Hypothalamus (tissue), 51 donors: ENCODE measurements at regions not wholly inside any gene's neighbourhood (a gene's known extent, or its start where the extent isn't known, plus 50 kb on each side); places are given as distances from the start of the nearest gene placed in this dataset.
"Not testable (repeated sequence)": the region's sequence is repeated elsewhere in the genome, so short reads cannot be mapped to it uniquely, and the experiment has no call there.

Experiments used
- DNase-seq, 51 donors: peaks; one replicate each; lab custom pipeline; 2025; lab: John Stamatoyannopoulos, UW

DNA sequence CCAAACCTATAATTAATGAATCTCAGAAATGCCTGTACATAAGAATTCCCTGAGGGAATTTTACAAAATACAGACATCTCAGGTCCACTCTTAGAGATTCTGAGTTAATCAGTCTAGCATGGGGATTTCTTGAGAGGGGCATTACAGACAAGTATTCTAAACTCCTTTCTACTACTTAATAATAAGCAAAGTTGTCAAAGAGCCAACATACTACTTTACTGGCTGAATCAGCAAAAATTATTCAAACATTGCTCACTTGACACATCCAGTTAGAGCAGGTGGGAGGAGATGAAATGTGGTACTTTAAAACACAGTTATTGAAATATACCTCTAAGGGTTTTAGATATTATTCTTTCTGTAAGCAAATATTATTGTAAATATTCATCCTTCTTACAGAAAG, 1164.7 kb downstream of the CDY2B start:
- DNase-seq: no peak

DNA sequence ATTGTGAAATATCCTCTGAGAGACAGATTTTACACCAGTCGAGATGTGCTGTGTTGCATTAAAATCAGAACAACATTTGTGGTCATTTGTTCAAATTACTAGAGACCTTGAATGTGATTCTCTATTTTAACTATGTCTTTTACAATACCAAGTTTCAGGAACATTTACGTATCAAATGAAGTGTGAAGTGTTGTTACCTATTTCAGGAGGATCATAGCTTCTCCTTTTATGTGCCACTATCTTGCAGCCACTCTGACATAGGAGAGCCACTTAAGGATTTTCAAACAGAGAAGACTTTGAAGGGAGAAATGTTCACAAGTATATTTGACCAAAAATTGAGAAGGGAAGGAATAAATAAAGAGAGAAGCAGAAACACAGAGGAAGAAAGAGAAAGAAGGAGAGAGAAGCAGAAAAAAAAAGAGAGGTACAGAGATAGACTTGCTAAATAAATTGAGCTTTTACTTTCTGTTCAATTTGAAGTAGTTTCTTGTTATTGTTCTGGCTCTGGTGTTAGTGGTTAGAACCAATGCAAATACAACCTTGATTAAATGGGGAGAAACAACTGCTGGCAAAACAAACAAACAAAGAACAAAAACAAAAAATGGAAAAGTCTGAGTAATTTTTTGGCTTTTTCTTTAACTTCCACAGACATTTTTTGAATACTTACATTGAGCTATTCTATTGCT, 1206.8 kb downstream of the CDY2B start:
- no peak for DNase-seq

DNA sequence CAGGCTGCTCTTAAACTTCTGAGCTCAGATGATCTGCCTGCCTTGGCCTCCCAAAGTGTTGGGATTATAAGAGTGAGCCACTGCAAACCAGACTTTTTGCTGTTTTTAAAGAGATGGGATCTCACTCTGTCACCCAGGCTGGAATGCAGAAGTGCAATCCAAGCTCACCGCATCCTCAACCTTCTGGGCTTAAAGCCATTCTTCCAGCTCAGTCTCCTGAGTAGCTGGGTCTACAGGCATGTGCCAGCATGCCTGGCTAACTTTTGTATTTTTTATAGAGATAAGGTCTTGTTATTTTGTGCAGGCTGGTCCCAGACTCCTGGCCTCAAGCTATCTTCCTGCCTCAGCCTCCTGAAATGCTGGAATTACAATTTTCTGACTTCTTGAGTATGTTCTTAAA, 1211.6 kb downstream of the CDY2B start:
- DNase-seq: no peak

DNA sequence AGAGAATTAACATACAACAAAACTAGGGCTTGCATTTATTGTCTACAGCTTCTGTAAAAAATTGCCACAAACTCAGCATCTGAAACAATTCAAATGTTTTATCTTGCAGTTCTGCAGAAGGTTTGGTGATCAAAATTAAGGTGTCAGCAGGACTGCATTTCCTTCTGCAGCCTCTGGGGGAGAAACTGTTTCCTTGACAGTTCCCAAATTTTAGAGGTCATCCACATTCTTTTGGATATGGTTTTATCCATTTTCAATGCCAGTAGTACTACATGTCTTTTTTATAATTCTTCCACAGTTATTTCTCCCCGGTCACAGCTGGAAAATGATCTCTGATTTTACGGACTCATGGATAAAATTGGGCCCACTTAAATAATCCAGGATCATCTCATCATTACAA, 1217.3 kb downstream of the CDY2B start:
- no peak for DNase-seq

DNA sequence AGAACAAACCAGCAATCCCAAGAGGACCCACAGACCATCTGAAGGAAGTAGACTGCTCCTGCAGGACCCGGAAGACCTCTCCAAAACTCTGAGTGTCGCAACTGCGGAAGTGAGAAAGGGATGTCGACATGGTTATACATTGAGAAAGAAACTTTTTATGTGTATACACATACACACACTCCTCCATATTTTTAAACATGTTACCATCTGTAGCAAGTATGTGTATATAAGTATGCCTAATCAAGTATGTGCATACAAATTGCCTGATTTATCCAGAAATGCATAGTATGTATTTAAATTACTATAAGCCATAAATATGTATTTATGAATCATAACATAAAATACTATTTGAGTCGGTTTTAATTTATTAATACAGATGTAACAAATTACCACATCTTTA, 1220.7 kb downstream of the CDY2B start:
- DNase-seq: no peak

DNA sequence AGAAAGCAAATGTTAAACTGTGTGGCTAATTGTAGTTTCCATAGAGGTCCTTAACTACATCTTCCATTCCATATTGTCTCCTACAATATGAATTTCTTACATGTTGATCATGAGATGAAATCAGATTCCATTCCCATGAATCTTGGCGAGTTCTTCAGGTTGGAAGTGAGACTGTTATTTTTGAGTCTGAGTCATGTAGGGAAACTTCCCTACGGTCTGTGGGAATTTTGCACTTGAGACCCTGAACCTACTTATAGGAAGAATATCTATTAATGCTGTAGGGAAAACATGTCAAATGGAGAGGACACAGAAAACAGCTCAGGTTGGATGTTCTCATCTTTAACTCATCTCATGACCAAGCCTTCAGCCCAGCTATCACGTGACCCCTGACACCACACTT, 1226.0 kb downstream of the CDY2B start:
- no peak for DNase-seq

DNA sequence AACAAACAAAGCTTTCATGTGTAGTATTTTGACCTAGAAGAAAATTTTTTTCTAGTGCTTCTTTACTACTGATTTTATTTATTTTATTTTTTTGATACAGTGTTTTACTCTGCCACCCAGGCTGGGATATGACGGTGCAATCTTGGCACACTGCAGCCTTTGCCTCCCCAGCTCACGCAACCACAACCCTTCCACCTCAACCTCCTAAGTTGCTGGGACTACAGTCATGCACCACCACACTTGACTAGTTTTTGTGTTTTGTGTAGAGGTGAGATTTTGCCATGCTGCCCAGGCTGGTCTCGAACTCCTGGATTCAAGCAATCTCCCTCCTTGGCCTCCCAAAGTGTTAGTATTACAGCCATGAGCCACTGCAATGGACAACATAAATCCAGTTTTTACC, 1234.0 kb downstream of the CDY2B start:
- no peak for DNase-seq

DNA sequence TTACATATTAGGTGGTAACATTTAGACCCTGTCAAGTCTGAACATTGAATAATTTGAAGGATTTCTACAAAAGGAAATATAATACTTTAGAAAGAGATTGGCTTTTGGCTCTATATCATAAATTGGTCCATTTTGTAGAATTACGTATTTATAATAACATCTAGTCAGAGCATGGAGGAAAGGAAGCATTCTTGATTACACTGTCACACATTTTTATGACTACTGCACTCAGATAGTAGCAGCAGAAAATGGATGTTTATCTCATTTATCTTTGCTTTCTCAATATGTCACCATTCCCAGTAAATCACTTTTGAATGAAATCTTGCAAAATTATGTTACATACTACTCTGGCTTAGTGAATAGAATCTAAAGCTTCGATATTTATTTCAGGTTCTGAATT, 1234.6 kb downstream of the CDY2B start:
- no peak for DNase-seq

DNA sequence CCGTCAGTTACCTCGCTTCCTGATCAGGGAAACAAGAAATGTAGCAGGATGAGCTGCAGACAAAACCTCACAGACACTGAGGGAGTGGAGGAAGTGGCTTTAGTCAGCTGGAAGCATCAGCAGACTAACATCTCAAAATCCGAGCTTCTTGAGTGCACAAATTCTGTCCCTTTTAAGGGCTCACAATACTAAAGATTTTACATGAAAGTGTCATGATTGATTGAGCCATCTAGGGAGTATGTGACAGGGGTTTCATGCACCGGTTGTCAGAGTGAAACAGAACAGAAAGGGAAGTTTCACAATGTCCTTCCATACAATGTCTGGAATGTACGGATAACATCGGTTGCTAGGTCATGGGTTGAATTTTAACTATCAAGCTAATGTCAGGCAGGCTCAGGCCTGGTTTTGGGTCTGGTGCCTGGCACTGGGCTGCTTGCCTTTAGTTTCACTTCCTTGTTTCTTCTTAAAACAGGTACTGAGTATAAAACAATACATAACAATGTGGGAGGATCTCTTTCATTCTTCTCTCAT, 1235.7 kb downstream of the CDY2B start:
- DNase-seq: no peak

DNA sequence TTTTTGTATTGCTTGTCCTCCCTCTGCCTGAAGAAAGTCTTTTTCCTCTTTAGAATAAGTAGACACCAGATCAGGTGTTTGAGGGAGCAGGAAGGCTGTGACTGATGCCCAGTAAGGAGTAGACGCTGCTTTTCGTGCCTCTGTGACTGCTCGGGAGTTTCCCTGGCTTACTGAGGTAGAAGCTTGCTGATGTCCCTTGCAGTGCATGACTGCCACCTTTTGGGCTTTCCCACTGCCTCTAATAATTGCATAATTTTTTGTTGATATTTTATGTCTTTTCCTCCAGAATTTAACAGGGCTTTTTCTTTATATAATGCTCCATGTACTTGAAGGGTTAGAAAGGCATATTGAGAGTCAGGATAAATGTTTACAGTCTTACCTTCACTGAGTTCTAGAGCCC, 1240.2 kb downstream of the CDY2B start:
- peak in 10 of 51 donors; percentile 0 to 5 (median 0) for DNase-seq

DNA sequence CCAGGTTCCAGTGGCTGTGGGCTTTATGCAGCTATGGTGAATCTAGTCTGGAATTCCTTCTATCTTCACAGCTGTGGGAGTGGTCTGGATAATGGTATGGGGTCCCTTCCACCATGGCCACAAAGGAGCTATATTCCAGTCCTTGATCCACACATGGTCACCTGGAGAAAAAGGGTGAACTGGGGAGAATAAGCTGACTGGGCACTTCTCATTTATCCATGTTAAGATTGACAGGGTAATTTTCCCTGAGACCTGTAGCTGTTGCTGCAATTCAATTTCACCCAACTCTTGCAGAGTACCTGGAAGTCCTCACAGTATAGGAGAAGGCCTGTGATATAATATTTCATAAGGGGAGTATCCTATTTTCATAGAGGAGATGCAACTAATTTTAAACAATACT, 1241.3 kb downstream of the CDY2B start:
- not testable (repeated sequence) for DNase-seq

DNA sequence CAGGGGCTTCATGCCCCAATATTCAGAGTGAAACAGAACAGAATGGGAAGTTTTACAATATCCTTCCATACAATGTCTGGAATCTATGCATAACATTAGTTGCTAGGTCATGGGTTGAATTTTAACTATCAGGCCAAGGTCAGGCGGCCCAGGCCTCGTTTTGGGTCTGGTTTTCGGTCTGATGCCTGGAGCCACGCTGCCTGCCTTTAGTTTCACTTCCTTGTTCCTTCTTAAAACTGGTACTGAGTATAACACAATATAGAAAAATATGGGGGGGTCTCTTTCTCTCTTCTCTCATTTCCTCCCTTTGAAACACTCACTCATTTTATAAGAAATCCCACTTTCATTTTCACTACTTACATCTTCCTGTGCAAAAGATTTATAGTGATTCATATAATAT, 1243.8 kb downstream of the CDY2B start:
- peak in 1 of 51 donors; percentile 0 for DNase-seq

DNA sequence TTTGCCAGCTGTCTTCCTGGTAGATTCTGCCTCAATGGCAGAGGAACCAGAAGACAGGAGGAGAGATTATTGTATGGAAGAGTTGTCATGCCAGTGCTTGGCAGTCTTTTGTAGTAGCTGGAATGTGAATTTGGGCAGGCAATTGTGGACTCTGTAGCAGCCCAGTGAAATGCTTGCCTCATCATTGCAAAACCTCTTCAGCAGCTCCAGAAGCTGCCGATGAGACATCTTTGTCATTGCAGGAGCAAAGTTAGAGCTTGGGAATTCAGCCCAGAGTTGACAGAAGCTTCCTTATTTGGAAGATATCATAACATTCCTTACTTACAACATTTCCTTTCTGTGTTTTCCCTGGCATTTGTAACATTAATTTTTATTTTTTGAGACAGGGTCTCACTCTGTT, 1250.9 kb downstream of the CDY2B start:
- no peak for DNase-seq

DNA sequence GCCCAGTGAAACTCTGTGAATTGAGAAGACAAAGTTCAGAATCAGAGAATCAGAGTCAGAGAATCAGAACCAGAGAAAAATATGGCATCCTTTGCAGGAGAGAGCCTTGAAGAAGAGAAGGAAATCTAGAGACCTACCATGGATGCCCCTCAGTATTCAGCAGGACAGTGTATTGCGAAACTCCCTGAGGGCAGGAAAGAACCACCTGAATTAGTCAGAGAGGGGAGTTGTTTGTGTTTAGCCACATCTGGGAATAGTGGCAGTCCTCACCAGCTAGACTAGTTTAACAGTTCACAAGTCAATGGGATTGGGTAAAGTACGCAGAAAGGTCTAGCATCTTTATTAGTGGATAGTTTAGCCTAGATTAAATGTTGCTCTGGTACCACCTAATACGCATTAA, 1252.9 kb downstream of the CDY2B start:
- DNase-seq: no peak

DNA sequence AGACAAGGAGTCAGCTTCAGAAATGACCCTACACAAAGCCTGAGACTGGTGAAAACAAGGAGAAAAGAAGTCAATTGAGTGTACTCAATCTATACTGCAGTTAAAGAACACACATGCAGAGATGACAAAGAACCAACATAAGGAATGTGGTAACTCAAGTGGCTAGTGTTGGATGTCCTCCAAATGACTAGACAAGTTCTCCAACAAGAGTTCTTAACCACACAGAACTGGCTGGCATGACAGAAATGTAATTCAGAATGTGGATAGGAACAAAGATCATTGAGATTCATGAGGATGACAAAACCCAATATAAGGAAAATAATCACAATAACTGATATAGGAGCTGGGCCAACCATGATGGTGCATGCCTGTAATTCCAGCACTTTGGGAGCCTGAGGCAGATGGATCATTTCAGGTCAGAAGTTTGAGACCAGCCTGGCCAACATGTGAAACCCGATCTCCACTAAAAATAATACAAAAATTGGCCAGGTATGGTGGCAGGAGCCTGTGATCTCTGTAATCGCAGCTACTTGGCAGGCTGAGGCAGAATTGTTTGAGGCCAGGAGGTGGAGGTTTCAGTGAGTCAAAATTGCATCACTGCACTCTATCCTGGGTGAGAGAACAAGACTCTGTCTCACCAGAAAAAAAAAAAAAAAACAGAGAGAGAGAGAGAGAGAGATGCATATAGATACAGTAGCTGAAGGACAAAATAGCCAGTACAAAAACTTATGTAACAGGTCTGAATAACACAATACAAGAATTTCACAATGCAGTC, 1263.6 kb downstream of the CDY2B start:
- DNase-seq: no peak

DNA sequence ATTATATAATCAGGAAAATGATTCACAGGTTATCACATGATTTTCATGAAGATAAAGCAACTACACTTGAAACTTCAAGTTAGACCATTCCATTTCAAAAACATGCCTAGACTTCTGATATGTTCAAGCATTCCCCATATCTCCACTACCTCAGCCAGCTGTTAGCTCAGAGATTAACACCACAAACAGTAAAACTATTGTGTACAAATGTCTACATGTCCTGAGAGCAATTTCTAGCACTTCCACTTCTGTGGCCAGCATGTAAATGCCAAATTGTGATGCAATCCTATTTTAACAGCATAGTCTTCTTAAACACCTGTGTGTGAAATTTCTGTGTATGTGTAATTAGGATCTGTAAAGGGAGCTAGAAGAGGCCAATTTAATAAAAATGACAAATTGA, 1271.3 kb downstream of the CDY2B start:
- DNase-seq: no peak

DNA sequence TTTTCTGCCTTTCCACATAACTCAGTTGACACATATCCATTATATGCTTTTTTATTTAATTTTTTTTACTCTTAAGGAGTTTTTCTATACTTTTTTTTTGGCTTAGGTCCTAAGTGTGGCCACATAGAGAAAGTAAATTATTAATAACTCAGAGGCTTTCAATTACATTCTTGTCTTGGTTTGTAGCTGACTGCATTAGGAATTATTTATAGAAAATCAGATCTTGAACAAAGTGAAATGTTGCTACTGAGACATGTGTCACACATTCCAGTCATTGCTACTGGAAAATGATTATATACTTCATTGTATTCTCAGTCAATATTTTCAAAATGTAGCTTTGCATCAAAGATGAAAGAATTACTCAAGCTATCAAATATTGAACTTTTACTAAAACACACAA, 1277.9 kb downstream of the CDY2B start:
- DNase-seq: no peak

DNA sequence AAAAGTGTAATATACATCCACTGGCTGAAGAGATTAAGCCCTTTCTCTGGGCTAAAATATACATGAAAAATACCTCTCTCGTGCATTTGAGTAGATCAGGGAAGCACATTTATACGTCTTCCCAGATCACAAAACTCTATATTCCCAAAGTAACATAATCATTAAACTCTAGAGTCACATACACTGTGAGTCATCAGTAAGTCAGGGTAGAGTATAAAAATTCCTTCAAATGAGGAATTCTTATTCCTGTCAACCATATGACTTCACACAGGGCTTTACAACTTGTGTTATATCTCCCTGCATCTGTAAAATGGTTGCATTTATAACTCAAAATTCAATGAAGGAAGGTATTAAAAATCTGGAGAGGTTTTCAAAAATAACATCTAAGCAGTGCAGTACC, 1278.4 kb downstream of the CDY2B start:
- DNase-seq: no peak

DNA sequence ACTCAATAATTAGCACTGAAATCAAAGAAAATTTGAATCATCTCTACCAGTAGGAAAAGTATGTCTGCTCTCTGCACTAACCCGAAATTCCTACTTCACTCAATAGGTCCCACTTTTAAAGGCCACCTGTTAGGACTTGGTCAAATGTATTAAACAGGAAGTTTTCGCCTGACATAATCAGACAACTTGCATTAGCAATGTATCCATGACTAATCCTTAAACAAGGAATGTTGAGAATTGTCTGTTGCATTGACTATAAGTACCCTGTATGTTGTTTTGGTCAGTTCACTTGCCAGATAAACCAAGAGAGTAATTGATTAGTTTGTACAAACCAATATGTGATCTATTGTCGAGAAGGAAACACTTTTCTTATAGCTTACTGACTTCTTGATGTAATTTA, 1308.0 kb downstream of the CDY2B start:
- no peak for DNase-seq

DNA sequence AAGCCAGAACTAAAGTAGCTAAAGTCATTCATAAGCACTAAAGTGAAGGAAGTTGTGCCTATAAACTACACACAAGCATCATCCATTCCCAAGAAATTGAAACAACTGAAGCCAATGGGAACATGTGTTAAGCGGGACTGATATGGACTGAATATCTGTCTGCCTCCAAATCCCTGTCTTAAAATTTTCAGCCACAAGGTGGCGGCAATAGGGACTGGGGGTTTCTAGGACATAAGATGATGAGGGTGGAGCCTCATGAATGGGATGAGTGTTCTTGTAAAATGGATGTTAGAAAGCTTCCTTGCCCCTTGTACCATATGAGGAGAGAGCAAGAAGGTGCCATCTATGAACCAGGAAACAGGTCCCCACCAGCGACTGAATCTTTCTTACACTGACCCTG, 1317.5 kb downstream of the CDY2B start:
- no peak for DNase-seq

DNA sequence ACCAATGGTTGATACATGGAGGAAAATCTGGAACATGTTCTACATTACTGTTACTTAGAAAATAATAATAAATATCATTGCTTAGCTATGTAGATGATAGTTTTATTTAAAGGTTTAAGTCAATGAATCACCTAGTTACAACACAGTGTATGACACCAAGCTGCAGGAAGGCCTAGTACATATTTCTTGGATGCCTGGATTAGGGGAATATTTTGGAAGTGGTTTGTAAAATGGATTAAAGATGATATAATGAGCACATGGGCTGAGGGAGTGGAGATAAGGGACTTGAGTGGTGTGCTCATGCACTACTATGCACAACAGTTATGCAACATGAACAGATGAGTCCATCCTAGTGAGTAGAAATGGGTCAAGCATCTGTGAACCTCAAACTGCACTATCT, 1358.0 kb downstream of the CDY2B start:
- DNase-seq: no peak

DNA sequence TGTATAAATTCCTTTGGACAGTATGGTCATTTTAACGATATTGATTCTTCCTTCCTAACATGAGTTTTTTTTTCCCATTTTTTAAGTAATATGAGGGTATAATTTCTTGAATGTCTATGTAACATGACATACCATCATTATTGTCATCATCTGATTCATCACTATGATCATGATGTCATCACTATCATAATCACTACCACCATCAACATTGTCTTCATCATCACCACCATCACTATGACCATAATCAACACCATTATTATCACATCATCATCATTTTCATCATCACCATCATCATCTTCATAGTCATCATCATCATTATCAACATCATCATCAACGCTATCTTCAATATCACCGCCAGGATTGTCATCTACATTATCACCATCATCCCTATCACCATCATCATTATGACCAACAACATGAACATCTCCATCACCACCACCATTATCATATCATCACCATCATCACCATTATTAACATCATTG, 1377.2 kb downstream of the CDY2B start:
- no peak for DNase-seq
